HEK293T (cell line): ENCODE measurements at regions not wholly inside any gene's neighbourhood (a gene's known extent, or its start where the extent isn't known, plus 50 kb on each side); places are given as distances from the start of the nearest gene placed in this dataset.

Source experiments
- ARNT ChIP-seq: fragments of 450-650 bp; IDR thresholded peaks from 2 replicates; pipeline ENCODE4 v1.6.1; 2017; ENCODE audit warnings: mild to moderate bottlenecking
- BHLHE40 ChIP-seq: fragments of 450-650 bp; IDR thresholded peaks from 2 replicates; pipeline ENCODE4 v1.6.1; 2016; ENCODE audit warnings: mild to moderate bottlenecking, moderate library complexity, borderline replicate concordance
- ELF4 ChIP-seq: fragments of 450-650 bp; IDR thresholded peaks from 2 replicates; pipeline ENCODE4 v1.6.1; 2017; ENCODE audit warnings: antibody characterized with exemption
- FOXA1 ChIP-seq: fragments of 450-650 bp; IDR thresholded peaks from 2 replicates; pipeline ENCODE4 v1.6.1; 2016; ENCODE audit warnings: mild to moderate bottlenecking
- FOXK2 ChIP-seq: fragments of 450-650 bp; IDR thresholded peaks from 2 replicates; pipeline ENCODE4 v1.6.1; 2016; ENCODE audit warnings: mild to moderate bottlenecking
- FOXM1 ChIP-seq: fragments of 450-650 bp; IDR thresholded peaks from 2 replicates; pipeline ENCODE4 v1.6.1; 2017; ENCODE audit warnings: mild to moderate bottlenecking, borderline replicate concordance
- L3MBTL2 ChIP-seq: fragments of 450-650 bp; conservative IDR thresholded peaks from 2 replicates; pipeline ENCODE4 v1.6.1; 2016; ENCODE audit warnings: mild to moderate bottlenecking
- LEF1 ChIP-seq: fragments of 450-650 bp; IDR thresholded peaks from 2 replicates; pipeline ENCODE4 v1.6.1; 2017; ENCODE audit warnings: mild to moderate bottlenecking, borderline replicate concordance
- NFRKB ChIP-seq: fragments of 450-650 bp; IDR thresholded peaks from 2 replicates; pipeline ENCODE4 v1.6.1; 2016; ENCODE audit warnings: mild to moderate bottlenecking, moderate library complexity
- PKNOX1 ChIP-seq: fragments of 450-650 bp; IDR thresholded peaks from 2 replicates; pipeline ENCODE4 v1.6.1; 2016
- SP1 ChIP-seq: fragments of 450-650 bp; IDR thresholded peaks from 2 replicates; pipeline ENCODE4 v1.6.1; 2017
- SUZ12 ChIP-seq: fragments of 450-650 bp; IDR thresholded peaks from 2 replicates; pipeline ENCODE4 v1.6.1; 2016; ENCODE audit warnings: mild to moderate bottlenecking
- TARDBP ChIP-seq: fragments of 450-650 bp; IDR thresholded peaks from 2 replicates; pipeline ENCODE4 v1.6.1; 2016
- ZNF384 ChIP-seq: fragments of 450-650 bp; IDR thresholded peaks from 2 replicates; pipeline ENCODE4 v1.6.1; 2016

GRCh38 chr5:120771202-120771601, 307.1 kb downstream of the PRR16 start:
- TF ChIP-seq FOXK2: no peak
- no peak for TF ChIP-seq PKNOX1
- no peak for TF ChIP-seq NFRKB
- TF ChIP-seq ELF4: no peak
- no peak for TF ChIP-seq FOXM1
- TF ChIP-seq FOXA1: no peak
- no peak for TF ChIP-seq ARNT
- no peak for TF ChIP-seq BHLHE40
- TF ChIP-seq SUZ12: no peak
- TF ChIP-seq TARDBP: no peak
- no peak for TF ChIP-seq SP1
- TF ChIP-seq L3MBTL2: no peak
- TF ChIP-seq LEF1: no peak
- TF ChIP-seq ZNF384: no peak
